NB4 (cell line): ENCODE measurements at regions not wholly inside any gene's neighbourhood (a gene's known extent, or its start where the extent isn't known, plus 50 kb on each side); places are given as distances from the start of the nearest gene placed in this dataset.
A peak's percentile ranks its signal among the peaks of the same experiment; 100 is the strongest.

ENCODE experiments used
- DNase-seq: peaks from one replicate; pipeline ENCODE4 v3.0.0; 2010; ENCODE audit warnings: low read depth
- H3K4me3 ChIP-seq: one replicate; pipeline ENCODE4 v1.5.1; 2011; ENCODE audit warnings: mild to moderate bottlenecking, low read depth, low read length, moderate library complexity
- CTCF ChIP-seq: IDR thresholded peaks from one replicate; pipeline ENCODE4 v1.5.1; 2012; ENCODE audit warnings: low read depth, low read length
- MAX ChIP-seq: IDR thresholded peaks from 2 replicates; pipeline ENCODE4 v1.6.1; 2011; ENCODE audit warnings: low read depth, low read length
- MYC ChIP-seq: IDR thresholded peaks from 2 replicates; pipeline ENCODE4 v1.6.1; 2011; ENCODE audit warnings: low read depth, low read length
- POLR2A ChIP-seq: IDR thresholded peaks from 2 replicates; pipeline ENCODE4 v1.6.1; 2011; ENCODE audit warnings: mild to moderate bottlenecking; ENCODE audit not compliant: insufficient read length; ENCODE audit errors: extremely low read depth

GRCh38 chr1:196160066-196160795 lies 448.0 kb downstream of the KCNT2 start:
- no peak for DNase-seq

GRCh38 chr1:196155586-196155985 lies 452.7 kb downstream of the KCNT2 start:
- DNase-seq: no peak
- TF ChIP-seq MYC: no peak
- TF ChIP-seq MAX: no peak
- no peak for TF ChIP-seq POLR2A
- TF ChIP-seq CTCF: no peak
- H3K4me3 ChIP-seq: no peak overlapping the region

More at GRCh38 chr1:196160066-196160795, 448.0 kb downstream of the KCNT2 start:
- no peak overlapping the region for H3K4me3 ChIP-seq
- no peak for TF ChIP-seq CTCF
- TF ChIP-seq POLR2A: no peak
- no peak for TF ChIP-seq MAX
- TF ChIP-seq MYC: no peak

- TF ChIP-seq CTCF (no peak), POLR2A (no peak), MAX (no peak), MYC (no peak)
- H3K4me3 ChIP-seq: no peak overlapping the region
- DNase-seq: peak; percentile 42
These were observed 455.3 kb downstream of the KCNT2 start for GRCh38 chr1:196152975-196153374.

GRCh38 chr1:196152086-196152485 lies 456.2 kb downstream of the KCNT2 start:
- no peak for TF ChIP-seq POLR2A
- no peak for TF ChIP-seq MAX
- no peak for TF ChIP-seq CTCF
- DNase-seq: no peak
- no peak overlapping the region for H3K4me3 ChIP-seq

- DNase-seq: peak; percentile 37
- no peak overlapping the region for H3K4me3 ChIP-seq
These were observed 459.8 kb downstream of the KCNT2 start for GRCh38 chr1:196148367-196148970.

More at GRCh38 chr1:196148367-196148970, 459.8 kb downstream of the KCNT2 start:
- TF ChIP-seq MAX: no peak
- TF ChIP-seq CTCF: no peak
- TF ChIP-seq MYC: no peak
- TF ChIP-seq POLR2A: no peak
